H9 (cell line): ENCODE measurements at regions not wholly inside any gene's neighbourhood (a gene's known extent, or its start where the extent isn't known, plus 50 kb on each side); places are given as distances from the start of the nearest gene placed in this dataset.

Experiments
- DNase-seq: peaks from one replicate; pipeline ENCODE4 v3.0.0-alpha.2; 2017
- H2AFZ ChIP-seq: one replicate; pipeline ENCODE4 v1.6.1; 2013; ENCODE audit warnings: mild to moderate bottlenecking, low read length, control low read depth, moderate library complexity
- H2AK5ac ChIP-seq: 2 replicates; pipeline ENCODE4 v1.6.1; 2013; ENCODE audit warnings: low read length, control low read depth, mixed read lengths; ENCODE audit not compliant: insufficient read length
- H2BK120ac ChIP-seq: one replicate; pipeline ENCODE4 v1.6.1; 2013; ENCODE audit warnings: low read depth, mild to moderate bottlenecking, low read length, control low read depth, inconsistent platforms; ENCODE audit not compliant: poor library complexity, severe bottlenecking
- H2BK12ac ChIP-seq: 2 replicates; pipeline ENCODE4 v1.6.1; 2013; ENCODE audit warnings: low read length, control low read depth, mixed read lengths, low read depth; ENCODE audit not compliant: insufficient read length
- H2BK15ac ChIP-seq: 2 replicates; pipeline ENCODE4 v1.6.1; 2013; ENCODE audit warnings: low read depth, low read length, control low read depth
- H2BK20ac ChIP-seq: one replicate; pipeline ENCODE4 v1.6.1; 2013; ENCODE audit warnings: low read depth, mild to moderate bottlenecking, low read length, control low read depth, inconsistent platforms; ENCODE audit not compliant: poor library complexity, severe bottlenecking
- H2BK5ac ChIP-seq: 2 replicates; pipeline ENCODE4 v1.6.1; 2013; ENCODE audit warnings: low read length, control low read depth, mixed read lengths; ENCODE audit not compliant: insufficient read length
- H3K14ac ChIP-seq: 2 replicates; pipeline ENCODE4 v1.6.1; 2013; ENCODE audit warnings: low read length, control low read depth; ENCODE audit not compliant: insufficient read depth
- H3K18ac ChIP-seq: 2 replicates; pipeline ENCODE4 v1.6.1; 2013; ENCODE audit warnings: low read depth, mild to moderate bottlenecking, mixed read lengths, low read length, control low read depth; ENCODE audit not compliant: insufficient read length
- H3K23ac ChIP-seq: 2 replicates; pipeline ENCODE4 v1.6.1; 2013; ENCODE audit warnings: low read length, control low read depth, mixed read lengths, low read depth; ENCODE audit not compliant: insufficient read length
- H3K23me2 ChIP-seq: 2 replicates; pipeline ENCODE4 v1.6.1; 2013; ENCODE audit warnings: low read depth, mild to moderate bottlenecking, mixed read lengths, low read length, control low read depth; ENCODE audit not compliant: insufficient read length, poor library complexity, severe bottlenecking
- H3K27ac ChIP-seq: 2 replicates; pipeline ENCODE4 v1.5.1; 2013; ENCODE audit warnings: low read length, control low read depth, mixed read lengths, low read depth; ENCODE audit not compliant: insufficient read length
- H3K27me3 ChIP-seq: 2 replicates; pipeline ENCODE4 v1.6.1; 2013; ENCODE audit warnings: low read length, control low read depth, inconsistent platforms; ENCODE audit not compliant: insufficient read depth
- H3K4ac ChIP-seq: 2 replicates; pipeline ENCODE4 v1.6.1; 2013; ENCODE audit warnings: low read depth, mild to moderate bottlenecking, control low read depth, inconsistent platforms, low read length, moderate library complexity
- H3K4me1 ChIP-seq: 2 replicates; pipeline ENCODE4 v1.6.1; 2013; ENCODE audit warnings: low read length, control low read depth, inconsistent platforms; ENCODE audit not compliant: insufficient read depth
- H3K4me2 ChIP-seq: 2 replicates; pipeline ENCODE4 v1.6.1; 2013; ENCODE audit warnings: low read length, control low read depth, mixed read lengths; ENCODE audit not compliant: insufficient read length, insufficient read depth
- H3K56ac ChIP-seq: 2 replicates; pipeline ENCODE4 v1.6.1; 2013; ENCODE audit warnings: low read depth, mild to moderate bottlenecking, mixed read lengths, low read length, control low read depth; ENCODE audit not compliant: insufficient read length
- H3K79me1 ChIP-seq: 2 replicates; pipeline ENCODE4 v1.6.1; 2013; ENCODE audit warnings: low read depth, mild to moderate bottlenecking, moderate library complexity, low read length, control low read depth, inconsistent platforms; ENCODE audit not compliant: insufficient read depth, poor library complexity, severe bottlenecking
- H3K79me2 ChIP-seq: 2 replicates; pipeline ENCODE4 v1.6.1; 2013; ENCODE audit warnings: low read length, control low read depth, inconsistent platforms; ENCODE audit not compliant: insufficient read depth
- H3K9ac ChIP-seq: 2 replicates; pipeline ENCODE4 v1.6.1; 2013; ENCODE audit warnings: low read length, control low read depth, mixed read lengths; ENCODE audit not compliant: insufficient read length; ENCODE audit errors: extremely low read depth
- H3K9me3 ChIP-seq: one replicate; pipeline ENCODE4 v1.6.1; 2013; ENCODE audit warnings: low read depth, low read length, inconsistent platforms; ENCODE audit not compliant: control insufficient read depth
- H3T11ph ChIP-seq: one replicate; pipeline ENCODE4 v1.6.1; 2013; ENCODE audit warnings: mild to moderate bottlenecking, low read length, control low read depth, inconsistent platforms
- H4K20me1 ChIP-seq: one replicate; pipeline ENCODE4 v1.6.1; 2013; ENCODE audit not compliant: control insufficient read depth, insufficient read length, insufficient read depth
- H4K5ac ChIP-seq: 2 replicates; pipeline ENCODE4 v1.6.1; 2013; ENCODE audit warnings: low read depth, mild to moderate bottlenecking, mixed read lengths, low read length, control low read depth; ENCODE audit not compliant: insufficient read length
- H4K8ac ChIP-seq: replicated peaks from 2 replicates; pipeline ENCODE4 v1.6.1; 2013; ENCODE audit warnings: low read length, control low read depth, mixed read lengths, low read depth; ENCODE audit not compliant: insufficient read length
- H4K91ac ChIP-seq: 2 replicates; pipeline ENCODE4 v1.6.1; 2013; ENCODE audit warnings: low read depth, mild to moderate bottlenecking, moderate library complexity, mixed read lengths, low read length, control low read depth; ENCODE audit not compliant: insufficient read length
- H3K27ac Mint-ChIP-seq, 3 experiments: 2 replicates in 2 of 3; 3 replicates in 1 of 3; pipeline ENCODE4 v1.8.0; 2020 to 2021; ENCODE audit warnings: mixed read lengths in 3 of 3, mild to moderate bottlenecking in 1 of 3, moderate library complexity in 1 of 3
- H3K27me3 Mint-ChIP-seq: 2 replicates; pipeline ENCODE4 v1.8.0; 2021; ENCODE audit warnings: low read depth, mild to moderate bottlenecking, moderate library complexity, mixed read lengths
- H3K36me3 Mint-ChIP-seq, 3 experiments: 2 replicates in 2 of 3; 3 replicates in 1 of 3; pipeline ENCODE4 v1.8.0; 2020 to 2021; ENCODE audit warnings: low read depth in 3 of 3, mixed read lengths in 3 of 3; ENCODE audit not compliant: insufficient read depth in 1 of 3
- H3K4me1 Mint-ChIP-seq, 2 experiments: 2 replicates each; pipeline ENCODE4 v1.8.0; 2020; ENCODE audit warnings: mixed read lengths in 2 of 2
- H3K4me3 Mint-ChIP-seq, 2 experiments: 2 replicates in 1 of 2; 3 replicates in 1 of 2; pipeline ENCODE4 v1.8.0; 2020 to 2021; ENCODE audit warnings: mild to moderate bottlenecking in 2 of 2, mixed read lengths in 2 of 2, moderate library complexity in 1 of 2
- H3K9me3 Mint-ChIP-seq, 2 experiments: 2 replicates in 1 of 2; 3 replicates in 1 of 2; pipeline ENCODE4 v1.8.0; 2020; ENCODE audit warnings: mild to moderate bottlenecking in 2 of 2, mixed read lengths in 2 of 2, moderate library complexity in 1 of 2
- WGBS: extraction: QIAGEN DNeasy Blood & Tissue Kit; methylation state at CpG from one replicate; pipeline ENCODE4 v1.1.7; 2013; ENCODE audit warnings: missing lambda C conversion rate, low lambda C conversion rate, mixed read lengths; ENCODE audit not compliant: insufficient read length; ENCODE audit errors: extremely low coverage; 5-methylcytosine and 5-hydroxymethylcytosine counted together
- TF ChIP-seq, protein P1 (sequence below): fragments of 200-600 bp; sonication (generic); conservative IDR thresholded peaks from 3 replicates; pipeline ENCODE4 v1.8.0; 2021; ENCODE audit warnings: antibody characterized with exemption, mild to moderate bottlenecking

DNA sequence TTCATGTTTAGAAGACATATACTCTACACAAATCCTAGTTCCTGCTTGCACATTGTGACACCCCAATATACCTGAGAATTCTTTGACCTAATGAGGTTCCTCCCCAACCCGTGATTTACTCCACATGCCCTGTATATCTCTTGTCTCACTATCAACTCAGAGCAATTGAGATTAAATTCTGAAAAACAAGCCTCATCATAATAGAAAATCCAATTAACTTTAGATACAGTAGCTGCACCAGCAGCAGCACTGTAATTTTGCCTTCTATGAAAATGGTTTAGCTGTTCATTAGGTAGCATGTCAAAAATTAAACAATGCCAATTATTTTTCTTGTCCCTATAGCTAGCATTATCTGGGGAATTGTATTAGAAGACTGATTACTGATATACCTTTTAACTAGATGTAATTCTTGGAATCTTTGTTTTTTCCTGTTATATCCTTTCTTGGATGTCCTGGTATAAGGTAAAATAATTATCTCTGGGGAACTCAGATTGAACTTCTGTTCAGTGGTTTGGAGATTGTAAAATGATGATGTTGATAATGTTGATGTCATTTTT is 218.9 kb upstream of the TANK start:
- H3T11ph ChIP-seq, result no peak overlapping the region
- no peaks in the 10 kb centered on the region for H3K79me1 ChIP-seq
- no peak overlapping the region for H2BK20ac ChIP-seq
- H3K23me2 ChIP-seq, result no peaks in the 10 kb centered on the region
- H3K9me3 ChIP-seq, result no peaks in the 10 kb centered on the region
- DNase-seq, result no peak
- no peak overlapping the region for H4K91ac ChIP-seq
- H2BK120ac ChIP-seq, result no peak overlapping the region
- Mint-ChIP-seq H3K9me3 (peaks cover 2 to 5% of the 10 kb centered on the region in 2 experiments; a peak in 2 of 5 replicates), H3K4me3 (no peak overlapping the region), H3K27ac (no peak overlapping the region), H3K27me3 (no peaks in the 10 kb centered on the region), H3K36me3 (peaks cover 0 to 4% (median 2%) of the 10 kb centered on the region in 3 experiments; a peak in 2 of 7 replicates), H3K4me1 (peaks cover 27 to 28% of the 10 kb centered on the region in 2 experiments)
- H4K20me1 ChIP-seq, result no peaks in the 10 kb centered on the region
- TF ChIP-seq, protein P1, sequence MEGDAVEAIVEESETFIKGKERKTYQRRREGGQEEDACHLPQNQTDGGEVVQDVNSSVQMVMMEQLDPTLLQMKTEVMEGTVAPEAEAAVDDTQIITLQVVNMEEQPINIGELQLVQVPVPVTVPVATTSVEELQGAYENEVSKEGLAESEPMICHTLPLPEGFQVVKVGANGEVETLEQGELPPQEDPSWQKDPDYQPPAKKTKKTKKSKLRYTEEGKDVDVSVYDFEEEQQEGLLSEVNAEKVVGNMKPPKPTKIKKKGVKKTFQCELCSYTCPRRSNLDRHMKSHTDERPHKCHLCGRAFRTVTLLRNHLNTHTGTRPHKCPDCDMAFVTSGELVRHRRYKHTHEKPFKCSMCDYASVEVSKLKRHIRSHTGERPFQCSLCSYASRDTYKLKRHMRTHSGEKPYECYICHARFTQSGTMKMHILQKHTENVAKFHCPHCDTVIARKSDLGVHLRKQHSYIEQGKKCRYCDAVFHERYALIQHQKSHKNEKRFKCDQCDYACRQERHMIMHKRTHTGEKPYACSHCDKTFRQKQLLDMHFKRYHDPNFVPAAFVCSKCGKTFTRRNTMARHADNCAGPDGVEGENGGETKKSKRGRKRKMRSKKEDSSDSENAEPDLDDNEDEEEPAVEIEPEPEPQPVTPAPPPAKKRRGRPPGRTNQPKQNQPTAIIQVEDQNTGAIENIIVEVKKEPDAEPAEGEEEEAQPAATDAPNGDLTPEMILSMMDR, result no peak
- no peak overlapping the region for H4K5ac ChIP-seq
- no peak overlapping the region for H3K14ac ChIP-seq
- H4K8ac ChIP-seq, result no peak overlapping the region
- no peak overlapping the region for H3K27ac ChIP-seq
- WGBS, result no CpG with 5 or more reads among the region's 1 CpG
- no peaks in the 10 kb centered on the region for H3K27me3 ChIP-seq
- no peak overlapping the region for H2AFZ ChIP-seq
- H3K18ac ChIP-seq, result no peak overlapping the region
- no peak overlapping the region for H2AK5ac ChIP-seq
- H3K4me2 ChIP-seq, result no peak overlapping the region
- H3K4me1 ChIP-seq, result peaks cover 2% of the 10 kb centered on the region; the same call in 1 of the 2 replicates
- no peak overlapping the region for H3K9ac ChIP-seq
- no peak overlapping the region for H2BK5ac ChIP-seq
- no peaks in the 10 kb centered on the region for H3K79me2 ChIP-seq
- no peak overlapping the region for H3K4ac ChIP-seq
- H3K56ac ChIP-seq, result no peak overlapping the region
- no peak overlapping the region for H2BK15ac ChIP-seq
- no peak overlapping the region for H3K23ac ChIP-seq
- H2BK12ac ChIP-seq, result no peak overlapping the region
